ENCODE measurements at regions not wholly inside any gene's neighbourhood (a gene's known extent, or its start where the extent isn't known, plus 50 kb on each side); places are given as distances from the start of the nearest gene placed in this dataset.

DNA sequence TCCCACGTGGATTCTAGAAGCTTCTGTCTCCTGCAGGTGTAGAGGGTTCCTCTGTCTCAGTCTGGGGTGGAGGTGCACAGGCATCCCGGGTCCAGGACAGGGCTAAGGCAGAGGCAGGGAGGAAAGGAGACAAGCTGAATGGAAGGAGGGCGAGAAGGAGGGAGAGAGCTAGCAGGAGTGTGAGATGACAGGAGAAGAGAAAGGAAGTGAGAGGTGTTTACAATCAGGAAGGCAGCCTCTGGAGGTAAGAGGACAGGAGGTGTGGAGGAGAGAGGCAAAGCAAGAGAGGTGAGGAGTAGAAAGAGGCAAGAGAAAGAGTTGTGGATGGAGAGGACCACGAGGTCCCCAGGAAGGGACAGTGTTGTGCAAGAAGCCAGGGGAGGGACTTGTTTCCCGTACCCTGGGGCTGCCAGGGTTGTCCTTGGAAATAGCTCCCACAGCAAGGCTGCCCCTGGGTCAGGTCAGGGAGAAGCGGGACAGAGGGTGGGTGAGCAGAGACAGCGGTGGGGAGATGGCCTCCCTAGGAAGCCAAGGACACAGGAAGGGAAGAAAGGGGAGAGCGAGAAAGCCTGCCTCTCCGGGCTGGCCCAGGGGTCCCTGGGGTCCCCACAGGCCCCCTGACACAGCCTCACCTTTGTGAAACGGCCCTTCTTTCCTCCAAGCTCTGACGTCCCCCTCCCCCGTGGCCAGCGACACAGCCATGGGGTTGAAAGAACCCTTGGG lies 136.9 kb downstream of the CYP26B1 start (continued):
- no peak for TF ChIP-seq ZNF212 (CRISPR knock-in tag; IDR thresholded peaks at IDR 0.05)
- TF ChIP-seq, protein P1, sequence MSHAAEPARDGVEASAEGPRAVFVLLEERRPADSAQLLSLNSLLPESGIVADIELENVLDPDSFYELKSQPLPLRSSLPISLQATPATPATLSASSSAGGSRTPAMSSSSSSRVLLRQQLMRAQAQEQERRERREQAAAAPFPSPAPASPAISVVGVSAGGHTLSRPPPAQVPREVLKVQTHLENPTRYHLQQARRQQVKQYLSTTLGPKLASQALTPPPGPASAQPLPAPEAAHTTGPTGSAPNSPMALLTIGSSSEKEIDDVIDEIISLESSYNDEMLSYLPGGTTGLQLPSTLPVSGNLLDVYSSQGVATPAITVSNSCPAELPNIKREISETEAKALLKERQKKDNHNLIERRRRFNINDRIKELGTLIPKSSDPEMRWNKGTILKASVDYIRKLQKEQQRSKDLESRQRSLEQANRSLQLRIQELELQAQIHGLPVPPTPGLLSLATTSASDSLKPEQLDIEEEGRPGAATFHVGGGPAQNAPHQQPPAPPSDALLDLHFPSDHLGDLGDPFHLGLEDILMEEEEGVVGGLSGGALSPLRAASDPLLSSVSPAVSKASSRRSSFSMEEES (CRISPR knock-in tag; IDR thresholded peaks at IDR 0.05), result no peak
- TF ChIP-seq, protein P2, sequence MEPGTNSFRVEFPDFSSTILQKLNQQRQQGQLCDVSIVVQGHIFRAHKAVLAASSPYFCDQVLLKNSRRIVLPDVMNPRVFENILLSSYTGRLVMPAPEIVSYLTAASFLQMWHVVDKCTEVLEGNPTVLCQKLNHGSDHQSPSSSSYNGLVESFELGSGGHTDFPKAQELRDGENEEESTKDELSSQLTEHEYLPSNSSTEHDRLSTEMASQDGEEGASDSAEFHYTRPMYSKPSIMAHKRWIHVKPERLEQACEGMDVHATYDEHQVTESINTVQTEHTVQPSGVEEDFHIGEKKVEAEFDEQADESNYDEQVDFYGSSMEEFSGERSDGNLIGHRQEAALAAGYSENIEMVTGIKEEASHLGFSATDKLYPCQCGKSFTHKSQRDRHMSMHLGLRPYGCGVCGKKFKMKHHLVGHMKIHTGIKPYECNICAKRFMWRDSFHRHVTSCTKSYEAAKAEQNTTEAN (CRISPR knock-in tag; IDR thresholded peaks at IDR 0.05), result no peak

DNA sequence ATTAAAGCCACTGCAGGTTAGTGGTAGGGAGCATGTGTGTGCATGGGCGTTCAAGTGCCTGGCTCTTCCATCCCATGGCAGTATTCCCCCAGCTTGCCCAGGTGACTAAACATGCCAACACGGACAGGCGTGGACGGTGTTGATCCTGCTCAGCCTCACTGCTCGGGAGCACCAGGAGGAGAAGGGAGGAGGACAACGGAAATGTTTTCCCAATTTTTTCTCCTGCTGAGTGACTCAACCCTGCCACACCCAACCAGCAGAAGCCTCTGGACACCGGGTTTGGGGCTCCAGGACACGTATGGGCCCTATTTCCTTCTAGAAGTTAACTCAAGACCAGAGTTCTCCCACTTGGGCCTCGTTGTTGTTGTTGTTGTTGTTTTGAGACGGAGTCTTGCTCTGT lies 139.1 kb downstream of the CYP26B1 start:
- no peak overlapping the region for H3K9ac ChIP-seq (ENCODE audit: insufficient read depth in 1 of 2, low read depth in 2 of 2, low read length in 2 of 2)
- DNase-seq (ENCODE audit: extremely low read depth in 1 of 4, low spot score in 3 of 4) (no peak), FAIRE-seq (no peak), ATAC-seq (no peak)
- H3K9me1 ChIP-seq (ENCODE audit: control insufficient read depth, insufficient read depth, low read length), result no peaks in the 10 kb centered on the region
- no peaks in the 10 kb centered on the region; a peak in 2 of 5 replicates for H3K4me1 ChIP-seq (replicated peaks in 1 of 2; ENCODE audit: control insufficient read depth in 2 of 2, insufficient read depth in 2 of 2, low read length in 2 of 2)
- no peaks in the 10 kb centered on the region for H3K36me3 ChIP-seq (ENCODE audit: control insufficient read depth, insufficient read depth, low read length)
- intact Hi-C loops (cut with micrococcal nuclease) (no loop called here), in situ Hi-C loops (cut with MboI) (no loop called here)
- no peak overlapping the region for H3K27ac ChIP-seq (ENCODE audit: extremely low read depth, low read depth, low read length)
- TF ChIP-seq FOSL1 (tag; conservative IDR thresholded peaks at IDR 0.05) (0 out of 2 replicates have a peak, but pooled peaks have one; percentile 21), ZNF143 (CRISPR knock-in tag; IDR thresholded peaks at IDR 0.05) (no peak)
- TF ChIP-seq, protein P3, sequence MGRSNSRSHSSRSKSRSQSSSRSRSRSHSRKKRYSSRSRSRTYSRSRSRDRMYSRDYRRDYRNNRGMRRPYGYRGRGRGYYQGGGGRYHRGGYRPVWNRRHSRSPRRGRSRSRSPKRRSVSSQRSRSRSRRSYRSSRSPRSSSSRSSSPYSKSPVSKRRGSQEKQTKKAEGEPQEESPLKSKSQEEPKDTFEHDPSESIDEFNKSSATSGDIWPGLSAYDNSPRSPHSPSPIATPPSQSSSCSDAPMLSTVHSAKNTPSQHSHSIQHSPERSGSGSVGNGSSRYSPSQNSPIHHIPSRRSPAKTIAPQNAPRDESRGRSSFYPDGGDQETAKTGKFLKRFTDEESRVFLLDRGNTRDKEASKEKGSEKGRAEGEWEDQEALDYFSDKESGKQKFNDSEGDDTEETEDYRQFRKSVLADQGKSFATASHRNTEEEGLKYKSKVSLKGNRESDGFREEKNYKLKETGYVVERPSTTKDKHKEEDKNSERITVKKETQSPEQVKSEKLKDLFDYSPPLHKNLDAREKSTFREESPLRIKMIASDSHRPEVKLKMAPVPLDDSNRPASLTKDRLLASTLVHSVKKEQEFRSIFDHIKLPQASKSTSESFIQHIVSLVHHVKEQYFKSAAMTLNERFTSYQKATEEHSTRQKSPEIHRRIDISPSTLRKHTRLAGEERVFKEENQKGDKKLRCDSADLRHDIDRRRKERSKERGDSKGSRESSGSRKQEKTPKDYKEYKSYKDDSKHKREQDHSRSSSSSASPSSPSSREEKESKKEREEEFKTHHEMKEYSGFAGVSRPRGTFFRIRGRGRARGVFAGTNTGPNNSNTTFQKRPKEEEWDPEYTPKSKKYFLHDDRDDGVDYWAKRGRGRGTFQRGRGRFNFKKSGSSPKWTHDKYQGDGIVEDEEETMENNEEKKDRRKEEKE (IDR thresholded peaks at IDR 0.05; ENCODE audit: borderline replicate concordance in 1 of 2, control insufficient read depth in 1 of 2, low read depth in 2 of 2, low read length in 1 of 2), result no peak
- no peak overlapping the region for H3K4me3 ChIP-seq
- no peak overlapping the region for H2AFZ ChIP-seq (ENCODE audit: low read depth, low read length)
- 8% methylated on average over 10 of the region's 10 CpGs for WGBS (ENCODE audit: insufficient coverage, low coverage, missing lambda C conversion rate)
- H4K20me1 ChIP-seq (replicated peaks; ENCODE audit: control insufficient read depth, insufficient read depth, low read length), result peaks cover 4% of the 10 kb centered on the region; the same call in 1 of the 2 replicates
- H3K9me3 ChIP-seq (replicated peaks; ENCODE audit: control insufficient read depth, insufficient read depth, low read depth, low read length), result no peaks in the 10 kb centered on the region
- no peaks in the 10 kb centered on the region for H3K79me2 ChIP-seq (ENCODE audit: control insufficient read depth, insufficient read depth, low read length)
- ChIA-PET POLR2A (interaction anchor here (0.7 kb wide), 1 partner anchor 191 kb away, joined by 3 read pairs; no protein-coding TSS in a partner anchor), CTCF (ENCODE audit: low intra/inter-chr PET ratio) (no interaction called here)
- peaks cover 8 to 68% of the 10 kb centered on the region in 2 experiments; a peak in 4 of 5 replicates for H3K27me3 ChIP-seq (ENCODE audit: control insufficient read depth in 2 of 2, insufficient read depth in 2 of 2, low read length in 2 of 2)
- BruUV-seq (replicated peaks), result no TSS peak
- H3K4me2 ChIP-seq (ENCODE audit: insufficient read depth, low read length), result no peak overlapping the region

Measured in K562 (cell line).